ENCODE measurements at regions not wholly inside any gene's neighbourhood (a gene's known extent, or its start where the extent isn't known, plus 50 kb on each side); places are given as distances from the start of the nearest gene placed in this dataset.

GRCh38 chr13:47858042-47859025, 142.7 kb downstream of the SUCLA2 start:
- 82 to 86% methylated on average over 9 of the region's 9 CpGs for WGBS, 2 donors

GRCh38 chr13:47853236-47853635, 147.8 kb downstream of the SUCLA2 start:
- TF ChIP-seq EP300 (IDR thresholded peaks at IDR 0.05) (no peak), POLR2AphosphoS5 (IDR thresholded peaks at IDR 0.05) (no peak), POLR2A (IDR thresholded peaks at IDR 0.05) (no peak), CTCF (IDR thresholded peaks at IDR 0.05) (no peak)
- DNase-seq = no peak
- H3K27ac ChIP-seq = no peak overlapping the region
- WGBS, 2 donors = 83 to 92% methylated on average over 1 of the region's 1 CpG
- H3K36me3 ChIP-seq = no peaks in the 10 kb centered on the region
- no peaks in the 10 kb centered on the region for H3K4me1 ChIP-seq
- H3K27me3 ChIP-seq = no peaks in the 10 kb centered on the region
- H3K9me3 ChIP-seq = no peaks in the 10 kb centered on the region
- intact Hi-C loops (cut with DNase I) = no loop called here
- H3K4me3 ChIP-seq = no peak overlapping the region

More at GRCh38 chr13:47858042-47859025, 142.7 kb downstream of the SUCLA2 start:
- Histone ChIP-seq H3K36me3 (no peaks in the 10 kb centered on the region), H3K27me3 (no peaks in the 10 kb centered on the region), H3K4me3 (no peak overlapping the region), H3K9me3 (no peaks in the 10 kb centered on the region), H3K27ac (no peak overlapping the region), H3K4me1 (no peaks in the 10 kb centered on the region)
- no peak for DNase-seq
- no peak for TF ChIP-seq EP300 (IDR thresholded peaks at IDR 0.05)
- TF ChIP-seq CTCF (IDR thresholded peaks at IDR 0.05) = no peak
- no peak for TF ChIP-seq POLR2A (IDR thresholded peaks at IDR 0.05)
- TF ChIP-seq POLR2AphosphoS5 (IDR thresholded peaks at IDR 0.05) = no peak
- intact Hi-C loops (cut with DNase I) = no loop called here

GRCh38 chr13:47846886-47847285, 154.2 kb downstream of the SUCLA2 start:
- TF ChIP-seq POLR2A (IDR thresholded peaks at IDR 0.05) (no peak), CTCF (IDR thresholded peaks at IDR 0.05) (no peak), EP300 (IDR thresholded peaks at IDR 0.05) (no peak), POLR2AphosphoS5 (IDR thresholded peaks at IDR 0.05) (no peak)
- H3K4me1 ChIP-seq = no peaks in the 10 kb centered on the region
- no peaks in the 10 kb centered on the region for H3K9me3 ChIP-seq
- H3K4me3 ChIP-seq = no peak overlapping the region
- no peak overlapping the region for H3K27ac ChIP-seq
- no peaks in the 10 kb centered on the region for H3K27me3 ChIP-seq
- no peak for DNase-seq
- H3K36me3 ChIP-seq = no peaks in the 10 kb centered on the region
- WGBS, 2 donors = 71 to 76% methylated on average over 4 of the region's 4 CpGs
- intact Hi-C loops (cut with DNase I) = no loop called here

- intact Hi-C loops (cut with DNase I) = no loop called here
These were observed 155.1 kb downstream of the SUCLA2 start for GRCh38 chr13:47845981-47846380.

More at GRCh38 chr13:47845981-47846380, 155.1 kb downstream of the SUCLA2 start:
- no peak for TF ChIP-seq POLR2A (IDR thresholded peaks at IDR 0.05)
- no peak for TF ChIP-seq EP300 (IDR thresholded peaks at IDR 0.05)
- no peak for TF ChIP-seq POLR2AphosphoS5 (IDR thresholded peaks at IDR 0.05)
- TF ChIP-seq CTCF (IDR thresholded peaks at IDR 0.05) = no peak
- H3K27ac ChIP-seq = no peak overlapping the region
- H3K4me3 ChIP-seq = no peak overlapping the region
- H3K27me3 ChIP-seq = no peaks in the 10 kb centered on the region
- no peak for DNase-seq
- no peaks in the 10 kb centered on the region for H3K4me1 ChIP-seq
- WGBS, 2 donors = 90 to 94% methylated on average over 1 of the region's 1 CpG
- H3K9me3 ChIP-seq = no peaks in the 10 kb centered on the region
- H3K36me3 ChIP-seq = no peaks in the 10 kb centered on the region

Measured in sigmoid colon (tissue), 6 donors.